Neuronal stem cell (in vitro differentiated cells): ENCODE measurements at regions not wholly inside any gene's neighbourhood (a gene's known extent, or its start where the extent isn't known, plus 50 kb on each side); places are given as distances from the start of the nearest gene placed in this dataset.

ENCODE experiments used
- DNase-seq: peaks from one replicate; pipeline ENCODE4 v3.0.0-alpha.2; 2013; ENCODE audit warnings: low spot score
- H2AFZ ChIP-seq: one replicate; pipeline ENCODE4 v1.6.1; 2013; ENCODE audit warnings: mild to moderate bottlenecking, low read length, inconsistent platforms
- H2AK5ac ChIP-seq: 2 replicates; pipeline ENCODE4 v1.6.1; 2013; ENCODE audit warnings: low read depth, mild to moderate bottlenecking, inconsistent platforms, low read length, moderate library complexity, mixed read lengths
- H2BK120ac ChIP-seq: 2 replicates; pipeline ENCODE4 v1.6.1; 2013; ENCODE audit warnings: low read depth, mild to moderate bottlenecking, inconsistent platforms, low read length, moderate library complexity, mixed read lengths
- H2BK12ac ChIP-seq: one replicate; pipeline ENCODE4 v1.6.1; 2013; ENCODE audit warnings: low read length, inconsistent platforms
- H2BK15ac ChIP-seq: 2 replicates; pipeline ENCODE4 v1.6.1; 2013; ENCODE audit warnings: mild to moderate bottlenecking, low read length, inconsistent platforms, mixed read lengths
- H2BK5ac ChIP-seq: one replicate; pipeline ENCODE4 v1.6.1; 2013; ENCODE audit warnings: inconsistent platforms, mild to moderate bottlenecking, low read length, moderate library complexity
- H3K14ac ChIP-seq: one replicate; pipeline ENCODE4 v1.6.1; 2013; ENCODE audit warnings: low read length, inconsistent platforms
- H3K18ac ChIP-seq: 2 replicates; pipeline ENCODE4 v1.6.1; 2013; ENCODE audit warnings: low read length, inconsistent platforms
- H3K23ac ChIP-seq: 2 replicates; pipeline ENCODE4 v1.6.1; 2013; ENCODE audit warnings: low read depth, mild to moderate bottlenecking, mixed read lengths, low read length, inconsistent platforms; ENCODE audit not compliant: poor library complexity
- H3K27ac ChIP-seq: replicated peaks from 3 replicates; pipeline ENCODE4 v1.5.1; 2013; ENCODE audit warnings: low read length, inconsistent platforms
- H3K27me3 ChIP-seq, 3 experiments: 2 replicates each; pipeline ENCODE4 v1.6.1; 2013; ENCODE audit warnings: low read length in 3 of 3, mild to moderate bottlenecking in 2 of 3, inconsistent platforms in 1 of 3, low read depth in 1 of 3, mixed read lengths in 1 of 3, moderate library complexity in 1 of 3; ENCODE audit not compliant: control insufficient read depth in 3 of 3, insufficient read depth in 3 of 3
- H3K36me3 ChIP-seq, 2 donors: replicated peaks in 1 of 2; 2 replicates each; pipeline ENCODE4 v1.6.1; 2013; ENCODE audit warnings: low read length in 2 of 2; ENCODE audit not compliant: control insufficient read depth in 2 of 2, insufficient read depth in 2 of 2
- H3K4ac ChIP-seq: 2 replicates; pipeline ENCODE4 v1.6.1; 2013; ENCODE audit warnings: inconsistent platforms, mild to moderate bottlenecking, low read length, moderate library complexity
- H3K4me1 ChIP-seq, 2 donors: 1 replicate in 1 of 2; 2 replicates in 1 of 2; pipeline ENCODE4 v1.6.1; 2013; ENCODE audit warnings: low read length in 2 of 2, low read depth in 1 of 2; ENCODE audit not compliant: control insufficient read depth in 2 of 2, insufficient read depth in 1 of 2
- H3K4me2 ChIP-seq: one replicate; pipeline ENCODE4 v1.6.1; 2013; ENCODE audit warnings: mild to moderate bottlenecking, low read length, inconsistent platforms; ENCODE audit not compliant: insufficient read depth, poor library complexity, severe bottlenecking
- H3K4me3 ChIP-seq, 2 donors: 2 replicates each; pipeline ENCODE4 v1.5.1; 2013; ENCODE audit warnings: low read length in 2 of 2, mild to moderate bottlenecking in 2 of 2, inconsistent platforms in 1 of 2, moderate library complexity in 1 of 2
- H3K79me1 ChIP-seq: one replicate; pipeline ENCODE4 v1.6.1; 2013; ENCODE audit warnings: low read depth, mild to moderate bottlenecking, inconsistent platforms, low read length, moderate library complexity
- H3K9ac ChIP-seq: one replicate; pipeline ENCODE4 v1.6.1; 2013; ENCODE audit warnings: mild to moderate bottlenecking, low read depth, low read length, inconsistent platforms; ENCODE audit not compliant: poor library complexity
- H3K9me3 ChIP-seq, 2 donors: replicated peaks in 1 of 2; 2 replicates each; pipeline versions ENCODE3 to v1.6.1; 2013; ENCODE audit warnings: low read length in 2 of 2, mild to moderate bottlenecking in 2 of 2, inconsistent platforms in 1 of 2, low read depth in 1 of 2, mixed read lengths in 1 of 2, moderate library complexity in 1 of 2; ENCODE audit not compliant: control insufficient read depth in 2 of 2, insufficient read depth in 1 of 2
- H4K8ac ChIP-seq: one replicate; pipeline ENCODE4 v1.6.1; 2013; ENCODE audit warnings: low read depth, mild to moderate bottlenecking, inconsistent platforms, low read length, moderate library complexity
- H4K91ac ChIP-seq: one replicate; pipeline ENCODE4 v1.6.1; 2013; ENCODE audit warnings: low read length, low read depth, mild to moderate bottlenecking, inconsistent platforms; ENCODE audit not compliant: poor library complexity
- WGBS, 2 donors: extraction: QIAGEN DNeasy Blood & Tissue Kit; methylation state at CpG; one replicate each; pipeline ENCODE4 v1.1.7; 2013; ENCODE audit warnings: missing lambda C conversion rate in 2 of 2, mixed read lengths in 1 of 2; ENCODE audit not compliant: insufficient read length in 2 of 2, insufficient replicate concordance in 1 of 2; ENCODE audit errors: extremely low coverage in 2 of 2; 5-methylcytosine and 5-hydroxymethylcytosine counted together

GRCh38 chr6:121652223-121652622 is 216.8 kb downstream of the GJA1 start:
- Histone ChIP-seq H3K4ac (no peak overlapping the region), H3K9ac (no peak overlapping the region), H3K4me2 (no peak overlapping the region), H3K4me3 (no peak overlapping the region), H3K18ac (no peak overlapping the region), H2BK5ac (no peak overlapping the region), H2AK5ac (no peak overlapping the region), H2AFZ (no peak overlapping the region), H4K91ac (no peak overlapping the region), H3K4me1 (no peaks in the 10 kb centered on the region), H2BK120ac (no peak overlapping the region), H2BK12ac (no peak overlapping the region), H3K23ac (no peak overlapping the region), H4K8ac (no peak overlapping the region), H3K27ac (no peak overlapping the region), H3K9me3 (no peaks in the 10 kb centered on the region), H3K79me1 (no peaks in the 10 kb centered on the region), H3K36me3 (no peaks in the 10 kb centered on the region), H3K27me3 (no peaks in the 10 kb centered on the region), H3K14ac (no peak overlapping the region), H2BK15ac (no peak overlapping the region)
- no CpG with 5 or more reads among the region's 5 CpGs for WGBS, 2 donors
- no peak for DNase-seq

DNA sequence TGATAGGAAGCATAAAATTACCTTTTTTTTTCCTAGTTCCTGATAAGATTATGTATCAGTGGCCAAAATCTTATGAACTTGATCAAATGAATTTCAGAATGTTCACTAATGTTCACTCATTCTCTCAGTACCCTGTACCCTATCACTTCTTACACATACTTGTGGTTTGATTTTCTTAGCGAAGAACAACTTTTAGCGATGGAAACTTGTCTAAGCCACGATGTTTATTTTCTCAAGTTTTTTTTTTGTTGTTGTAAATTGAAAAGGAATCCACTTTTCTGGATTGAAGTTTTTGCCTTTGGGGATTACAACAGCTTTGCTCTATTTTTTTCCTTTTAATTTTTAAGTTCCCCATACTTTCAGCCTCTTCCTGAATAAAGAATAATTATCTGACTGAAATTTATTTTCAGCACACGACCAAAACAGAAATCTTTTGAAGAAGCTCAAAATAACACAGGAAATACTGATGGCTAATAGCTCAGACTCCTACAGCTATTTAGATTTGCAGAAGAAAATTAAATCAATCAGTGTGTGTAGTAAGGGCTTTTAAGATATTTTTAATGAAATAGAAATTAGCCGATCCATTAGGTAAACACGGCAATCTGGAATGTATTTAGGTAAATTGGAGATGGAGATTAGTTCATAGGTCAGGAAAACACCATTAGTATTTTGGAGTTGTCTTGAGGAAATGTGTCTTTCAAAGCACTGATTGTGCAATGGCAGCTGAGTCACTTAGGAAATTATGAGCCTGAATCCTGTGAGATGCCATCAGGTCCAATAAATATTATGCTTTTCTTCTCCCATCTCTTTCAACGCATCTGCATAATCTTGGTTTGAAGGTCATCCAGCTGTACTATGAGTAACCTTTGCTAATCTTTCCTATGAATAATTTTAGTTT is 217.5 kb downstream of the GJA1 start:
- no peaks in the 10 kb centered on the region for H3K79me1 ChIP-seq
- H2AFZ ChIP-seq, result no peak overlapping the region
- H3K23ac ChIP-seq, result no peak overlapping the region
- H3K36me3 ChIP-seq, result no peaks in the 10 kb centered on the region
- no peak overlapping the region for H3K4me2 ChIP-seq
- WGBS, 2 donors, result no CpG with 5 or more reads among the region's 7 CpGs
- H3K18ac ChIP-seq, result no peak overlapping the region
- no peak overlapping the region for H2AK5ac ChIP-seq
- H3K14ac ChIP-seq, result no peak overlapping the region
- H3K4ac ChIP-seq, result no peak overlapping the region
- H2BK5ac ChIP-seq, result no peak overlapping the region
- H3K4me3 ChIP-seq, result no peak overlapping the region
- H2BK15ac ChIP-seq, result no peak overlapping the region
- H3K4me1 ChIP-seq, result no peaks in the 10 kb centered on the region
- no peak overlapping the region for H4K8ac ChIP-seq
- no peak overlapping the region for H3K27ac ChIP-seq
- H3K27me3 ChIP-seq, result no peaks in the 10 kb centered on the region
- H4K91ac ChIP-seq, result no peak overlapping the region
- no peak overlapping the region for H2BK120ac ChIP-seq
- no peak overlapping the region for H3K9ac ChIP-seq
- H3K9me3 ChIP-seq, result no peaks in the 10 kb centered on the region
- no peak overlapping the region for H2BK12ac ChIP-seq
- DNase-seq, result no peak

DNA sequence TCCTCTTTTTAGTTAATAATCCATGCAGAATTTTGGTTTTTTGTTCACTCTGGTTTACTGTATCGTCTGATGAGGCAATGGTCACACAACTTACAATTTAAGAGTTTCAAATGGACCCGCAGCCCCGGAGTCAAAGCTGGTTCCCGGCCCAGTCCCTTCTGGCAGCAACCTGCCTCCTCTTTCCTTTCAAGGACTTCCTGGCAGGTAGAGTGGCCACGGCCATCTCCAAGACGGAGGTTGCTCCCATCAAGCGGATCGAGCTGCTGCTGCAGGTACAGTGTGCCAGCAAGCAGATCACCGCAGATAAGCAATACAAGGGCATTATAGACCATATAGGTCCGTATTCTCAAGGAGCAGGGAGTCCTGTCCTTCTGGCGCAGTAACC is 218.2 kb downstream of the GJA1 start:
- Histone ChIP-seq H2BK15ac (no peak overlapping the region), H3K27me3 (no peaks in the 10 kb centered on the region), H3K27ac (no peak overlapping the region), H3K14ac (no peak overlapping the region), H3K4me2 (no peak overlapping the region), H3K23ac (no peak overlapping the region), H2AFZ (no peak overlapping the region), H3K9ac (no peak overlapping the region), H3K79me1 (no peaks in the 10 kb centered on the region), H3K36me3 (no peaks in the 10 kb centered on the region), H2BK5ac (no peak overlapping the region), H2BK12ac (no peak overlapping the region), H3K9me3 (no peaks in the 10 kb centered on the region), H3K4ac (no peak overlapping the region), H3K4me3 (no peak overlapping the region), H3K18ac (peak overlapping the region; percentile 52), H4K8ac (no peak overlapping the region), H3K4me1 (no peaks in the 10 kb centered on the region), H2BK120ac (no peak overlapping the region), H4K91ac (no peak overlapping the region), H2AK5ac (no peak overlapping the region)
- no CpG with 5 or more reads among the region's 11 CpGs for WGBS, 2 donors
- DNase-seq, result no peak

DNA sequence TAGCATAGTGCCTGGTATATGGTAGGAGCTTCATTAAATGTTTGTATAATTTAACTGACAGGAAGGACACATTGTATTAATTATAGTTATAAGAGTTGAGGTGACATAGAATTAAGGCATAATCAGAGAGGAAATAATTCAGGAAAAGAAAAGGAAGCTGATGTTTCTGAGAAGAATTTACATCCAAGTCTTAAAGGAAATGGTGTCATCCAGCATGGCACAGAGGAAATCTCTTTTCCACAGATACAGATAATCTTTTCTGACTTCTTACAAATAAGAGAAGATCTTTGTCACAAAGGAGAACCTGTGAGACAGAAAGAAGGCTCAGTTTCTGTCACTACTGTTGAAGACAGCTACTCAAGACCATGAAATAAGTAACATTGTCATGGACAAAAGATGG is 222.5 kb downstream of the GJA1 start:
- Histone ChIP-seq H3K4ac (no peak overlapping the region), H3K23ac (no peak overlapping the region), H3K79me1 (no peaks in the 10 kb centered on the region), H2BK120ac (no peak overlapping the region), H3K4me1 (no peaks in the 10 kb centered on the region), H3K9ac (no peak overlapping the region), H3K18ac (no peak overlapping the region), H3K14ac (no peak overlapping the region), H2BK5ac (no peak overlapping the region), H2BK12ac (no peak overlapping the region), H4K8ac (no peak overlapping the region), H2AK5ac (no peak overlapping the region), H3K4me3 (no peak overlapping the region), H3K9me3 (no peaks in the 10 kb centered on the region), H3K27ac (no peak overlapping the region), H3K4me2 (no peak overlapping the region), H3K36me3 (no peaks in the 10 kb centered on the region), H3K27me3 (no peaks in the 10 kb centered on the region), H2AFZ (no peak overlapping the region), H4K91ac (no peak overlapping the region), H2BK15ac (no peak overlapping the region)
- no peak for DNase-seq
